Gastrocnemius medialis (tissue), 4 donors: ENCODE measurements at regions not wholly inside any gene's neighbourhood (a gene's known extent, or its start where the extent isn't known, plus 50 kb on each side); places are given as distances from the start of the nearest gene placed in this dataset.

ENCODE experiments used
- ATAC-seq, 2 donors: fragments of 150-250 bp; one replicate each; pipeline ENCODE4 v1.9.1; 2016
- DNase-seq, 2 donors: peaks; one replicate each; pipeline ENCODE4 v3.0.0-alpha.2; 2019
- H3K27ac ChIP-seq, 4 donors: fragments of 200-600 bp; sonication (generic); 1 replicate in 1 of 4; 2 replicates in 3 of 4; pipeline ENCODE4 v1.5.1; 2016 to 2018; ENCODE audit warnings: mild to moderate bottlenecking in 2 of 4, moderate library complexity in 1 of 4
- H3K27me3 ChIP-seq, 3 donors: fragments of 200-600 bp; sonication (generic) in 2 of 3; 1 replicate in 1 of 3; 2 replicates in 2 of 3; pipeline versions ENCODE4 v1.5.1 to v1.6.0; 2016 to 2019; ENCODE audit warnings: mild to moderate bottlenecking in 1 of 3, moderate library complexity in 1 of 3
- H3K36me3 ChIP-seq, 2 donors: fragments of 200-600 bp; sonication (generic) in 1 of 2; one replicate each; pipeline ENCODE4 v1.5.1; 2017 to 2018
- H3K4me1 ChIP-seq, 2 donors: fragments of 200-600 bp; sonication (generic) in 1 of 2; one replicate each; pipeline ENCODE4 v1.5.1; 2016 to 2017; ENCODE audit warnings: mild to moderate bottlenecking in 2 of 2
- H3K4me3 ChIP-seq, 4 donors: fragments of 200-600 bp; sonication (generic) in 3 of 4; 1 replicate in 1 of 4; 2 replicates in 3 of 4; pipeline ENCODE4 v1.5.1; 2016 to 2019; ENCODE audit warnings: mild to moderate bottlenecking in 2 of 4
- H3K9me3 ChIP-seq, 3 donors: fragments of 200-600 bp; sonication (generic) in 2 of 3; 1 replicate in 1 of 3; 2 replicates in 2 of 3; pipeline ENCODE4 v1.5.1; 2016 to 2019
- CTCF ChIP-seq, 5 experiments: fragments of 450-650 bp in 3 of 5; fragments of 200-600 bp in 2 of 5; sonication (generic) in 2 of 5; IDR thresholded peaks in 4 of 5; conservative IDR thresholded peaks in 1 of 5; 1 replicate in 4 of 5; 2 replicates in 1 of 5; pipeline ENCODE4 v1.5.1; 2016 to 2019; ENCODE audit warnings: antibody characterized with exemption in 5 of 5, mild to moderate bottlenecking in 3 of 5, moderate library complexity in 3 of 5
- POLR2A ChIP-seq, 2 donors: fragments of 450-650 bp; IDR thresholded peaks; one replicate each; pipeline ENCODE4 v1.6.1; 2017; ENCODE audit warnings: antibody characterized with exemption in 2 of 2, mild to moderate bottlenecking in 2 of 2, moderate library complexity in 2 of 2
- in situ Hi-C, 4 donors: fragments of 200-750 bp; cut with MboI; loops; one replicate each; pipeline versions ENCODE4 v1.15.0 to v1.8.0; 2017; ENCODE audit warnings: low sequenced_read_pairs in 4 of 4
- intact Hi-C: fragments of 100-400 bp; cut with DNase I; formaldehyde crosslinking; loops from one replicate; pipeline ENCODE4 v1.15.1; 2023; ENCODE audit warnings: low total_unique reads

GRCh38 chr13:105345730-105346129 lies 1189.7 kb downstream of the EFNB2 start:
- Histone ChIP-seq H3K36me3 (no peaks in the 10 kb centered on the region), H3K4me3 (no peak overlapping the region), H3K4me1 (no peaks in the 10 kb centered on the region), H3K27ac (no peak overlapping the region), H3K27me3 (no peaks in the 10 kb centered on the region), H3K9me3 (no peaks in the 10 kb centered on the region)
- in situ Hi-C loops = no loop called here
- intact Hi-C loops = no loop called here
- ATAC-seq (no peak), DNase-seq (no peak)
- TF ChIP-seq CTCF (IDR thresholded peaks at IDR 0.05 in 4 of 5, conservative IDR thresholded peaks at IDR 0.05 in 1 of 5) (no peak), POLR2A (IDR thresholded peaks at IDR 0.05) (no peak)

DNA sequence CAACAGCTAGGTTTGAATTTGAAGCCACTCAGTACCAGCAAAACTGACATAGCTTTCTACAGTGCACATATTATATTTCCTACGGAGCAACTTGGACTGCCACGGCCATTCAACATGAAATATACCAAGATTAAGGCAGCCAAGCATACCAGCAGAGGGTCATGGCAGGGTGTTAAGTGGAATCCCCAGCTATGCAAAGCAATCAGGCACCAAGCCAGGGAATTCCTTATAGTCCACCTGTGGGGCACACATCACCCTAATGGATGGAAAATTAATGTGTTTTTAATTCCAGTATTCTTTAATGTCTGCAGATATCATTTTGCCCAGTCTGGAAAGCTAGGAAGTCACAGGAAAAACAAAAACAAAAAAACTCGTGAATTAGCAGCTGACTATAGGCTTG lies 1190.3 kb downstream of the EFNB2 start:
- DNase-seq = no peak
- TF ChIP-seq CTCF (IDR thresholded peaks at IDR 0.05 in 4 of 5, conservative IDR thresholded peaks at IDR 0.05 in 1 of 5) (no peak), POLR2A (IDR thresholded peaks at IDR 0.05) (no peak)
- no peak for ATAC-seq
- Histone ChIP-seq H3K9me3 (no peaks in the 10 kb centered on the region), H3K27me3 (no peaks in the 10 kb centered on the region), H3K36me3 (no peaks in the 10 kb centered on the region), H3K4me1 (no peaks in the 10 kb centered on the region), H3K27ac (no peak overlapping the region), H3K4me3 (no peak overlapping the region)
- intact Hi-C loops = no loop called here
- in situ Hi-C loops = no loop called here

DNA sequence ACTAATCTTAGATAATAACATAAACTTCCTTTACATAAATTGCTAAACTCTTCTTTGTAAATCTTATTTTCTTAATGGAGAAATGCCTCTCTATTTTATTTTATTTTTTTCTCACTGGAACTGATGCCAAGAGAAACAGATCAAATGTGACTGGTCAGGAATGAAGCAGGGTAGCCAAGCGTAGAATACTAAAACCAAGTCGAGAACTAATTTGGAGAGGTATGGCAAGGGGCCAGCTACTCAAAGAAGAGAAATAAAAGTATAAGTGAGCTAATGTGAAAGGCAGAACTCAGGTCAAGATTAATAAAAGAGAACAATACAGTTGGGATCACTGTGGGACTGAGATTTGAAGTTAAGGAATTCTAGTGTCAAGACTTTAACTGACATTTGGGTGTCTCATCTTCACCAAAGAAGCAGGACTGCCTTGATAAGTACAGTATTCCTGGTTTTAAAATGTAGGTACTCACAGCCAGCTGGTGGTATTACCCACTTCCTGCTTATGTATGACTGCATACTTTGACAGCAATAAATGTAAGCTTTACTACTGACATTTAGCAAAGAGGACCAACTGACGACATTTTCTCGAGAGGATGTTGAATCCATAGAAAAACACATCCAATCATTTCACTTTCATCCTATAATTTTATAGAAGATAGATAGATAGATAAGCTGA lies 1192.2 kb downstream of the EFNB2 start:
- in situ Hi-C loops = no loop called here
- no peaks in the 10 kb centered on the region for H3K9me3 ChIP-seq
- DNase-seq (no peak), ATAC-seq (no peak)
- intact Hi-C loops = no loop called here
- H3K27me3 ChIP-seq = no peaks in the 10 kb centered on the region
- no peak overlapping the region for H3K4me3 ChIP-seq
- no peaks in the 10 kb centered on the region for H3K36me3 ChIP-seq
- TF ChIP-seq CTCF (IDR thresholded peaks at IDR 0.05 in 4 of 5, conservative IDR thresholded peaks at IDR 0.05 in 1 of 5) (no peak), POLR2A (IDR thresholded peaks at IDR 0.05) (no peak)
- no peaks in the 10 kb centered on the region for H3K4me1 ChIP-seq
- no peak overlapping the region for H3K27ac ChIP-seq

- Histone ChIP-seq H3K27ac (no peak overlapping the region), H3K36me3 (no peaks in the 10 kb centered on the region), H3K4me1 (no peaks in the 10 kb centered on the region), H3K9me3 (no peaks in the 10 kb centered on the region), H3K27me3 (no peaks in the 10 kb centered on the region), H3K4me3 (no peak overlapping the region)
- intact Hi-C loops (no loop called here), in situ Hi-C loops (no loop called here)
- TF ChIP-seq CTCF (IDR thresholded peaks at IDR 0.05 in 4 of 5, conservative IDR thresholded peaks at IDR 0.05 in 1 of 5) (no peak), POLR2A (IDR thresholded peaks at IDR 0.05) (no peak)
- no peak for DNase-seq
- no peak for ATAC-seq
Observed at GRCh38 chr13:105342281-105342820, 1193.1 kb downstream of the EFNB2 start.

GRCh38 chr13:105341758-105342157 lies 1193.7 kb downstream of the EFNB2 start:
- in situ Hi-C loops (no loop called here), intact Hi-C loops (no loop called here)
- ATAC-seq = no peak
- no peak for DNase-seq
- H3K9me3 ChIP-seq = no peaks in the 10 kb centered on the region
- H3K4me3 ChIP-seq = no peak overlapping the region
- no peaks in the 10 kb centered on the region for H3K27me3 ChIP-seq
- H3K27ac ChIP-seq = no peak overlapping the region
- TF ChIP-seq CTCF (IDR thresholded peaks at IDR 0.05 in 4 of 5, conservative IDR thresholded peaks at IDR 0.05 in 1 of 5) = no peak
- TF ChIP-seq POLR2A (IDR thresholded peaks at IDR 0.05) = no peak
- no peaks in the 10 kb centered on the region for H3K4me1 ChIP-seq
- no peaks in the 10 kb centered on the region for H3K36me3 ChIP-seq
